ENCODE measurements at regions not wholly inside any gene's neighbourhood (a gene's known extent, or its start where the extent isn't known, plus 50 kb on each side); places are given as distances from the start of the nearest gene placed in this dataset.
A peak's percentile ranks its signal among the peaks of the same experiment; 100 is the strongest.

DNA sequence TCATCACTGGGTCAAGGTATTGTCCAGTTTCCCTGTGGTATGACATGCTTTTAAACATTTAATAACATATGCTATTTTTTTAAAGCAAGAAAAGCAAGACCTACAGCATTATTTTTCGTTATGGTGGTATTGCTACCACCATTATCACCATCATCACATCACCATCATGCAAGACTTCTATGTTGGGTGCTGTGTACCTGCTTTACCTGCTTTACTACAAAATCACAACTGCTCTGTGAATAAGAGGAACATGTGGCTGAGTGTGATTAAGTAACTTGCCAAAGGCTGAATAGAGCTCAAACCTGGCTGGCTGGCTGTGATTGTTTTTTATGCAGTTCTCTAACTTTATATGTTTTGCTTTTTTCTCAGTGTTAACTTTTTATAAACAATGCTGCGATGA is 140.8 kb upstream of the CLINT1 start:
- Histone ChIP-seq H3K27ac (ENCODE audit: low read length) (no peak overlapping the region), H3K4me2 (ENCODE audit: low read length) (no peak overlapping the region), H3K4me1 (ENCODE audit: insufficient read depth, low read length) (peaks cover 18% of the 10 kb centered on the region), H3K9me2 (replicated peaks; ENCODE audit: low read length) (no peaks in the 10 kb centered on the region), H3K36me3 (ENCODE audit: low read depth, low read length) (no peaks in the 10 kb centered on the region), H3K79me2 (ENCODE audit: low read length) (no peaks in the 10 kb centered on the region), H2AFZ (ENCODE audit: low read length) (no peak overlapping the region), H3K9ac (ENCODE audit: low read length) (no peak overlapping the region), H3F3A (ENCODE audit: low read length, unreplicated experiment) (no peaks in the 10 kb centered on the region), H3K9me3 (ENCODE audit: low read length) (no peaks in the 10 kb centered on the region), H3K4me3 (ENCODE audit: low read length) (no peak overlapping the region), H4K20me1 (ENCODE audit: low read length) (no peaks in the 10 kb centered on the region), H3K27me3 (ENCODE audit: low read length) (no peaks in the 10 kb centered on the region)
- ATAC-seq = no peak
- BruUV-seq (replicated peaks) = no TSS peak
- intact Hi-C loops (cut with micrococcal nuclease) = no loop called here
- TF ChIP-seq EZH2 (IDR thresholded peaks at IDR 0.05; ENCODE audit: low read length, unreplicated experiment) = no peak
- no peak for TF ChIP-seq EZH2phosphoT487 (IDR thresholded peaks at IDR 0.05; ENCODE audit: borderline replicate concordance, low read length)
- TF ChIP-seq, protein P1, sequence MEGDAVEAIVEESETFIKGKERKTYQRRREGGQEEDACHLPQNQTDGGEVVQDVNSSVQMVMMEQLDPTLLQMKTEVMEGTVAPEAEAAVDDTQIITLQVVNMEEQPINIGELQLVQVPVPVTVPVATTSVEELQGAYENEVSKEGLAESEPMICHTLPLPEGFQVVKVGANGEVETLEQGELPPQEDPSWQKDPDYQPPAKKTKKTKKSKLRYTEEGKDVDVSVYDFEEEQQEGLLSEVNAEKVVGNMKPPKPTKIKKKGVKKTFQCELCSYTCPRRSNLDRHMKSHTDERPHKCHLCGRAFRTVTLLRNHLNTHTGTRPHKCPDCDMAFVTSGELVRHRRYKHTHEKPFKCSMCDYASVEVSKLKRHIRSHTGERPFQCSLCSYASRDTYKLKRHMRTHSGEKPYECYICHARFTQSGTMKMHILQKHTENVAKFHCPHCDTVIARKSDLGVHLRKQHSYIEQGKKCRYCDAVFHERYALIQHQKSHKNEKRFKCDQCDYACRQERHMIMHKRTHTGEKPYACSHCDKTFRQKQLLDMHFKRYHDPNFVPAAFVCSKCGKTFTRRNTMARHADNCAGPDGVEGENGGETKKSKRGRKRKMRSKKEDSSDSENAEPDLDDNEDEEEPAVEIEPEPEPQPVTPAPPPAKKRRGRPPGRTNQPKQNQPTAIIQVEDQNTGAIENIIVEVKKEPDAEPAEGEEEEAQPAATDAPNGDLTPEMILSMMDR (conservative IDR thresholded peaks at IDR 0.05; ENCODE audit: low read depth, low read length) = no peak
- ChIA-PET CTCF (no interaction called here), POLR2A (ENCODE audit: unreplicated experiment) (no interaction called here)
- DNase-seq = no peak

DNA sequence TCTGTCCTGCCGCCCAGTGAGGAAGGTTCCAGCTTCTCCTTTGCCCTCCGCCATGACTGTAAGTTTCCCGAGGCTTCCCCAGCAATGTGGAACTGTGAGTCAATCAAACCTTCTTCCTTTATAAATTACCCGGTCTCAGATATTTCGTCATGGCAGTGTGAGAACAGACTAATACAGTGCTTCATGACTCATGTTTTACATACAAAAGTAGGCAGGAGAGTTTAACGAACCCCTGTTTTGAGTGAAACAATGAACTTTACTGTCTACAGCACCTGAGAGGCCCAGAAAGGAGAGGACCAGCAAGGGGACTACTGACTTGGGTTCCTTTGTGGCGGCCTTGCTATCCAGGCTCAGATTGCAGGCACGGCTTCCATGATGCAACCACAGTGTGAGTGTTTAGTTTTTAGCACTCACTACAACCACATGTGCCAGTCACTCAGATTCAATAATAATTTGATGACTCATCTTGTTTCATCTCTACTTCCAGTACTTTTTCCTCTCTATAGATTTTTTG is 139.1 kb upstream of the CLINT1 start:
- H3K79me2 ChIP-seq (ENCODE audit: low read length) = no peaks in the 10 kb centered on the region
- DNase-seq (peak; percentile 79), ATAC-seq (peak; percentile 37)
- no peaks in the 10 kb centered on the region for H3K9me2 ChIP-seq (replicated peaks; ENCODE audit: low read length)
- peaks cover 28% of the 10 kb centered on the region for H3K4me1 ChIP-seq (ENCODE audit: insufficient read depth, low read length)
- no peaks in the 10 kb centered on the region for H3F3A ChIP-seq (ENCODE audit: low read length, unreplicated experiment)
- peak overlapping the region; percentile 53 for H2AFZ ChIP-seq (ENCODE audit: low read length)
- no peaks in the 10 kb centered on the region for H4K20me1 ChIP-seq (ENCODE audit: low read length)
- no peak overlapping the region for H3K4me3 ChIP-seq (ENCODE audit: low read length)
- BruUV-seq (replicated peaks) = no TSS peak
- intact Hi-C loops (cut with micrococcal nuclease) = no loop called here
- no peak overlapping the region for H3K9ac ChIP-seq (ENCODE audit: low read length)
- POLR2A ChIA-PET (ENCODE audit: unreplicated experiment) = no interaction called here
- TF ChIP-seq, protein P1 (conservative IDR thresholded peaks at IDR 0.05; ENCODE audit: low read depth, low read length) = no peak
- TF ChIP-seq EZH2phosphoT487 (IDR thresholded peaks at IDR 0.05; ENCODE audit: borderline replicate concordance, low read length) = no peak
- no peak for TF ChIP-seq EZH2 (IDR thresholded peaks at IDR 0.05; ENCODE audit: low read length, unreplicated experiment)
- H3K27me3 ChIP-seq (ENCODE audit: low read length) = no peaks in the 10 kb centered on the region
- H3K36me3 ChIP-seq (ENCODE audit: low read depth, low read length) = no peaks in the 10 kb centered on the region
- H3K9me3 ChIP-seq (ENCODE audit: low read length) = no peaks in the 10 kb centered on the region
- CTCF ChIA-PET = no interaction called here
- peak overlapping the region; percentile 35; the same call in 1 of the 2 replicates for H3K4me2 ChIP-seq (ENCODE audit: low read length)
- peak overlapping the region; percentile 55 for H3K27ac ChIP-seq (ENCODE audit: low read length)

DNA sequence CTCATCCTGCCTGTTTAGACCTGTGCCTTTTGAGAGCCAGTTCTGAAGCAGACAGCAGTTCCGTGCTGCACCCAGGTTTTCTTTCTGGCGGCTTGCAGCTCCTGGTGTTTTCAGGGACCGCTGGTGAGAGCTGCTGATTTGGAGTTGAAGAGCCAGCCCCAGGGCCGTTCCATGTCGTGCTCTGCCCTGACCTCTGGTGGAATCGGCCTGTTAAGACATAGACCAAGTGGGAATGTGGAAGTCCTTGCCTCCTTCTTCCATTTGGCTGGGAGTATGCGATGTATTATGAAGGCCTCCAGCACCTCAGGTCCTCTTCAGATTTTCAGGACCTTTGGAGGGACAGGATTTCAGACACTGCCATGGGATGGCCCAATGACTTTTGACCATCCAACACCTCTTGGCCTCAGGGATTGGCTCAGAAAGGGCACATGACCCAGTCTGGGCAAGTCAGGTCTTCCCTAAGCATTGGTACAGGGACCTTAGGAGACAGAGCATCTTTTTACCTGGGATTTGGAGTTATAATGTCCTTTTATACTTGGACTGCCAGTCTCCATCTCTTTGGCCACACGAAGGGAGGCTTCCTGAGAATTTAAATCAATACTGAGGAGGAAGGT is 136.1 kb upstream of the CLINT1 start:
- Histone ChIP-seq H3K36me3 (ENCODE audit: low read depth, low read length) (no peaks in the 10 kb centered on the region), H3K4me1 (ENCODE audit: insufficient read depth, low read length) (peaks cover 28% of the 10 kb centered on the region), H3K9me2 (replicated peaks; ENCODE audit: low read length) (no peaks in the 10 kb centered on the region), H3K4me2 (ENCODE audit: low read length) (peak overlapping the region; percentile 51), H3K79me2 (ENCODE audit: low read length) (no peaks in the 10 kb centered on the region), H3F3A (ENCODE audit: low read length, unreplicated experiment) (no peaks in the 10 kb centered on the region), H3K27me3 (ENCODE audit: low read length) (peaks cover 10% of the 10 kb centered on the region), H3K27ac (ENCODE audit: low read length) (no peak overlapping the region), H3K9ac (ENCODE audit: low read length) (no peak overlapping the region), H3K9me3 (ENCODE audit: low read length) (no peaks in the 10 kb centered on the region), H3K4me3 (ENCODE audit: low read length) (no peak overlapping the region), H4K20me1 (ENCODE audit: low read length) (no peaks in the 10 kb centered on the region), H2AFZ (ENCODE audit: low read length) (peak overlapping the region; percentile 20; the same call in 1 of the 2 replicates)
- CTCF ChIA-PET = interaction anchor here (0.5 to 1.5 kb wide), 8 partner anchors 28 to 246 kb away, joined by 3 to 8 read pairs (median 4); no protein-coding TSS in a partner anchor
- intact Hi-C loops (cut with micrococcal nuclease) = loop anchor here (1.0 to 2.0 kb wide), 5 partner anchors 46 to 233 kb away; no protein-coding TSS in a partner anchor
- no TSS peak for BruUV-seq (replicated peaks)
- peak; percentile 80 for ATAC-seq
- POLR2A ChIA-PET (ENCODE audit: unreplicated experiment) = interaction anchor here (0.6 kb wide), 1 partner anchor 964 kb away, joined by 3 read pairs; no protein-coding TSS in a partner anchor
- TF ChIP-seq EZH2 (IDR thresholded peaks at IDR 0.05; ENCODE audit: low read length, unreplicated experiment) (no peak), EZH2phosphoT487 (IDR thresholded peaks at IDR 0.05; ENCODE audit: borderline replicate concordance, low read length) (no peak)
- TF ChIP-seq, protein P1 (conservative IDR thresholded peaks at IDR 0.05; ENCODE audit: low read depth, low read length) = peak; percentile 96
- peak; percentile 89 for DNase-seq

Data from PC-3 (cell line).